ENCODE measurements at regions not wholly inside any gene's neighbourhood (a gene's known extent, or its start where the extent isn't known, plus 50 kb on each side); places are given as distances from the start of the nearest gene placed in this dataset.

DNA sequence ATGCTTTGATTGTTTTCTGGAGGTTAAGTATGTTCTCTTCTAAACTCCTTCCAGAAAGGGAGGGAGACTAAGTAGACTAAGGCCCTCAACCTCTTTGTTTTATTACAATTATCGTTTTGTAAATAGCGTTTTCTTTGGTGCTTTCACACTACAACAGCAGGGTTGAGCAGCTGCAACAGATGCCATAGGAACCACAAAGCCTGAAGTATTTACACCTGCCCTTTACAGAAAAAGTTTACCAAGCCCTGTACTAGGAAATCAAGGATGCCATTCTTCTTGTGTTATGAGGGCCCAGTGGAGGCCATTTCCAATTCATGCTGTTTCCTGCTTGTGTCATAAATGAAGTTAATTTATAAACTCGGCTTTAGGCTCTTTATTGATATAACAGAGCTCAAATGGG, 914.8 kb downstream of the DCDC2C start:
- TF ChIP-seq NFE2L1 (CRISPR knock-in tag; IDR thresholded peaks at IDR 0.05; ENCODE audit: borderline replicate concordance) (no peak), ZBTB21 (CRISPR knock-in tag; IDR thresholded peaks at IDR 0.05) (no peak), ZNF83 (CRISPR knock-in tag; IDR thresholded peaks at IDR 0.05; ENCODE audit: borderline replicate concordance) (no peak), ELF1 (CRISPR knock-in tag; IDR thresholded peaks at IDR 0.05) (no peak), RAD21 (CRISPR knock-in tag; IDR thresholded peaks at IDR 0.05) (no peak)
- TF ChIP-seq, protein P1, sequence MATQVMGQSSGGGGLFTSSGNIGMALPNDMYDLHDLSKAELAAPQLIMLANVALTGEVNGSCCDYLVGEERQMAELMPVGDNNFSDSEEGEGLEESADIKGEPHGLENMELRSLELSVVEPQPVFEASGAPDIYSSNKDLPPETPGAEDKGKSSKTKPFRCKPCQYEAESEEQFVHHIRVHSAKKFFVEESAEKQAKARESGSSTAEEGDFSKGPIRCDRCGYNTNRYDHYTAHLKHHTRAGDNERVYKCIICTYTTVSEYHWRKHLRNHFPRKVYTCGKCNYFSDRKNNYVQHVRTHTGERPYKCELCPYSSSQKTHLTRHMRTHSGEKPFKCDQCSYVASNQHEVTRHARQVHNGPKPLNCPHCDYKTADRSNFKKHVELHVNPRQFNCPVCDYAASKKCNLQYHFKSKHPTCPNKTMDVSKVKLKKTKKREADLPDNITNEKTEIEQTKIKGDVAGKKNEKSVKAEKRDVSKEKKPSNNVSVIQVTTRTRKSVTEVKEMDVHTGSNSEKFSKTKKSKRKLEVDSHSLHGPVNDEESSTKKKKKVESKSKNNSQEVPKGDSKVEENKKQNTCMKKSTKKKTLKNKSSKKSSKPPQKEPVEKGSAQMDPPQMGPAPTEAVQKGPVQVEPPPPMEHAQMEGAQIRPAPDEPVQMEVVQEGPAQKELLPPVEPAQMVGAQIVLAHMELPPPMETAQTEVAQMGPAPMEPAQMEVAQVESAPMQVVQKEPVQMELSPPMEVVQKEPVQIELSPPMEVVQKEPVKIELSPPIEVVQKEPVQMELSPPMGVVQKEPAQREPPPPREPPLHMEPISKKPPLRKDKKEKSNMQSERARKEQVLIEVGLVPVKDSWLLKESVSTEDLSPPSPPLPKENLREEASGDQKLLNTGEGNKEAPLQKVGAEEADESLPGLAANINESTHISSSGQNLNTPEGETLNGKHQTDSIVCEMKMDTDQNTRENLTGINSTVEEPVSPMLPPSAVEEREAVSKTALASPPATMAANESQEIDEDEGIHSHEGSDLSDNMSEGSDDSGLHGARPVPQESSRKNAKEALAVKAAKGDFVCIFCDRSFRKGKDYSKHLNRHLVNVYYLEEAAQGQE (IDR thresholded peaks at IDR 0.05; ENCODE audit: borderline replicate concordance in 1 of 2, low read depth in 1 of 2, low read length in 2 of 2), result no peak
